Fibroblast of pulmonary artery (primary cell): ENCODE measurements at regions not wholly inside any gene's neighbourhood (a gene's known extent, or its start where the extent isn't known, plus 50 kb on each side); places are given as distances from the start of the nearest gene placed in this dataset.

Experiments
- DNase-seq: peaks from one replicate; pipeline ENCODE4 v3.0.0-alpha.2; 2010; ENCODE audit warnings: low read depth
- H3K4me3 ChIP-seq: replicated peaks from 2 replicates; pipeline ENCODE4 v1.5.1; 2011; ENCODE audit warnings: low read depth, mild to moderate bottlenecking, control low read depth, low read length, moderate library complexity
- CTCF ChIP-seq: IDR thresholded peaks from 2 replicates; pipeline ENCODE4 v1.5.1; 2011; ENCODE audit warnings: mild to moderate bottlenecking, control low read depth, low read length, inconsistent platforms; ENCODE audit errors: missing control alignments

DNA sequence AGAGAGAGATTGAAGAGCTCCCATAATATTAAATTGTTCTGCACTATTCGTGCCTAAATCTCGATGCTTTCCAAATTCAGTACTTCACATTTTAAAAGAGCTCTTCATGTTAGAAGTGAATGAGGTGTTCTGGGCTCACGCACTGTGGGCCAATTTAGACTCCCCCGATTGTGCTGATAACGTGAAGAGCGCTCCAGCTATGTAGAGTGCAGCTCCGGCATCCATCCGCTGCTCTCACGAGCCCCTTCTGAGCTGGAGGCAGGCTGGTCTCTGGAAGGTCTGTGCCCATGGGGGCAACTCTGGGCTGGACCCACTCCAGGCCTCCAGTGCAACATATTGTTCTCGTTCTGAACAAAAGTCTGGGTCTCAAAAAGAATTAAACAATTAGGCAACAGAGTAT lies 692.6 kb downstream of the VRK1 start:
- no peak for DNase-seq
- H3K4me3 ChIP-seq = no peak overlapping the region
- TF ChIP-seq CTCF = no peak

DNA sequence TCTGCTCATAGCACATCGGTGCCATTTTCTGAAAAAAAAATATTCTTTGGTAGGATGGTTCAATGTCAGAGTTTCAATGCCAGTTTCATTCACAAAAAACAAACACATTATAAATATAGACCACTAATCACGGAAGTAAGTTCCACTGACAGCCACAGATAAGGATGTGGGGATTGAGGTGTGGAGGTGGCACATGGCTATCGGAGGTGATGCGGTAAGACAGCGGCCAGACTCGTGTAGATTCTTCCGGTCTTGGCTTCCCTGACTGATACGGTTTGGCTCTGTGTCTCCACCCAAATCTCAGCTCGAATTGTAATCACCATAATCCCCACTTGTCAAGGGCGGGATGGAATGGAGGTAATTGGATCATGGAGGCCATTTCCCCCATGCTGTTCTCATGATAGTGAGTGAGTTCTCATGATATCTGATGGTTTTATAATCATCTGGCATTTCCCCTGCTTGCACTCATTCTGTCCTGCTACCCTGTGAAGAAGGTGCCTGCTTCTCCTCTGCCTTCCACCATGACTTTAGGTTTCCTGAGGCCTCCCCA lies 693.4 kb downstream of the VRK1 start:
- no peak overlapping the region for H3K4me3 ChIP-seq
- no peak for DNase-seq
- no peak for TF ChIP-seq CTCF

DNA sequence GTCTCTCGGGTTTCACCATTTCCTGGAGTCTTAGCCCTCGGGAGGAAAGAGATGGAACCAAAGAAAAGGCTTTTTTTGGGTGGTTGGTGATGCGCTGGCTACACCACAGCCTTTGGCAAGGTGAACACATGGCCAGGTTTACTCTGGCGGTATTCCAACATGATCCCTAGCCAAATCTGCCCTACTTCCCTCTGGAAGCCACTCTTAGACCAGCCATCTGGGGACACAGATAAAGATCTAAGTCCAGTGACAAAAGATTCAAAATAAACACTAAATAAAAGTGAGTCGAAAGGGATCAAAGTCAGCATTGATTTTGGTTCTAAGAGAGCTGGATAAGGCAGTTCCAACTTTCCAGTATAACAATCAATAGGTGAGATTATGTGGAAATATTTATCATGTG lies 694.5 kb downstream of the VRK1 start:
- TF ChIP-seq CTCF = no peak
- no peak overlapping the region for H3K4me3 ChIP-seq
- no peak for DNase-seq

DNA sequence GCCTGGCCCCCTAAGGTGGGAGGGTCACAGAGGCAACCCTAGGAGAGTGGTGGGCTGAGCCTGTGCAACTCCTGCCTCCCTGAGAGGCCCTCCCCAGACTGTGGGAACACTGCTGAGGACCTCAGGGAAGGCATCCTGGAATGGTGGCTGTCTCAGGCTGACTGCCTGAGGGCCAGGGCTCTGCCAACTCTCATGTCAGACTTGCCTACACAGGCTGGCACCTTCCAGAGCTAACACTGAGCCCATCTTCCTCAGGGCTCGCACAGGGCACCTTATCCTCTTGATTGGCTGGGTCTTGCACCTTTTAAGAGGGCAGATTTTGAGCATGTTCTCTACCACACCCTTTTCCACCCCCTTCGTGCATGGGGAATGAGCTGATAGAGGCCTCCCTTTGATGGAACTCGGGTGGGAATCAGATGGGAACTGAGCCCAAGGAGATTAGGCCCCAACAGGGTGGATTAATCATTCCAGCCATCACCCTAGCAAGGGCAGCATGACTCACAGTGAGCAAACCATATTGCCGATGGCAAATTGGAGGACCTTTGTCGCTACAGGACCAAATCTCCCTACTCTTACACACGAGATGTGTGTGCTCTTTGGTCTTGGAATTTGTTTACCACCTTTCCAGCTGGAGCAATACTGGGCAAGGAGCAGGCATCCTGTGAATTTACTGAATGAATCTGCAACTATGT lies 702.8 kb downstream of the VRK1 start:
- TF ChIP-seq CTCF = no peak
- no peak for DNase-seq
- H3K4me3 ChIP-seq = no peak overlapping the region

- TF ChIP-seq CTCF = no peak
- no peak for DNase-seq
- H3K4me3 ChIP-seq = no peak overlapping the region
Observed at GRCh38 chr14:97506626-97507025, 709.4 kb downstream of the VRK1 start.

GRCh38 chr14:97513891-97514290 lies 716.7 kb downstream of the VRK1 start:
- DNase-seq = no peak
- H3K4me3 ChIP-seq = no peak overlapping the region
- TF ChIP-seq CTCF = no peak
